K562 (cell line): ENCODE measurements at regions not wholly inside any gene's neighbourhood (a gene's known extent, or its start where the extent isn't known, plus 50 kb on each side); places are given as distances from the start of the nearest gene placed in this dataset.

Experiments used
- AFF4 ChIP-seq: sonication (generic); formaldehyde crosslinking; IDR thresholded peaks from 2 replicates; pipeline ENCODE4 v1.8.0; 2023; ENCODE audit warnings: mild to moderate bottlenecking, missing genetic modification reagents
- BRF1 ChIP-seq: IDR thresholded peaks from 3 replicates; pipeline ENCODE4 v1.6.1; 2011; ENCODE audit warnings: borderline replicate concordance, mild to moderate bottlenecking; ENCODE audit not compliant: insufficient read length; ENCODE audit errors: extremely low read depth
- HMBOX1 ChIP-seq: sonication (generic); IDR thresholded peaks from 2 replicates; pipeline ENCODE4 v1.6.1; 2016
- MNT ChIP-seq, 2 experiments: fragments of 450-650 bp; conservative IDR thresholded peaks; 2 replicates each; pipeline ENCODE4 v1.6.1; 2017; ENCODE audit warnings: mild to moderate bottlenecking in 2 of 2, moderate library complexity in 2 of 2
- NCOA2 ChIP-seq, 2 experiments: fragments of 450-650 bp; IDR thresholded peaks; 2 replicates each; pipeline ENCODE4 v1.6.1; 2018; ENCODE audit warnings: mild to moderate bottlenecking in 2 of 2, moderate library complexity in 1 of 2; ENCODE audit not compliant: partially characterized antibody in 2 of 2
- ZFP36 ChIP-seq: fragments of 150-350 bp; IDR thresholded peaks from 2 replicates; pipeline ENCODE4 v1.6.1; 2018; ENCODE audit warnings: low read length, low read depth; ENCODE audit not compliant: partially characterized antibody
- ZNF24 ChIP-seq: fragments of 450-650 bp; IDR thresholded peaks from 2 replicates; pipeline ENCODE4 v1.6.1; 2016
- ZNF551 ChIP-seq: fragments of 250-450 bp; sonication (Bioruptor Pico); IDR thresholded peaks from 2 replicates; pipeline ENCODE4 v1.5.0; 2021; ENCODE audit warnings: mild to moderate bottlenecking, moderate library complexity
- ZNF668 ChIP-seq: fragments of 250-450 bp; sonication (Bioruptor Pico); IDR thresholded peaks from 2 replicates; pipeline ENCODE4 v1.8.0; 2022; ENCODE audit warnings: mild to moderate bottlenecking, inconsistent platforms

- no peak for TF ChIP-seq AFF4
- no peak for TF ChIP-seq MNT (conservative IDR thresholded peaks at IDR 0.05)
- TF ChIP-seq ZNF24 = no peak
- TF ChIP-seq ZNF668 (CRISPR knock-in tag) = no peak
- no peak for TF ChIP-seq NCOA2 (IDR thresholded peaks at IDR 0.05; ENCODE audit: partially characterized antibody in 2 of 2)
- TF ChIP-seq ZNF551 (CRISPR knock-in tag) = no peak
- TF ChIP-seq BRF1 = no peak
- TF ChIP-seq HMBOX1 = no peak
- no peak for TF ChIP-seq ZFP36
Measured at GRCh38 chr4:188573104-188573503, 433.9 kb downstream of the TRIML1 start (continued).
